NCI-H2227 (cell line): ENCODE measurements at regions not wholly inside any gene's neighbourhood (a gene's known extent, or its start where the extent isn't known, plus 50 kb on each side); places are given as distances from the start of the nearest gene placed in this dataset.

Experiments used
- DNase-seq: peaks from one replicate; lab custom pipeline; 2025; ENCODE audit not compliant: unreplicated experiment; lab: John Stamatoyannopoulos, UW

- DNase-seq: no peak
Observed at GRCh38 chr2:790634-791245, 113.5 kb upstream of the TMEM18 start.

- no peak for DNase-seq
Observed at GRCh38 chr2:790081-790480, 112.9 kb upstream of the TMEM18 start.

GRCh38 chr2:789529-789928 lies 112.3 kb upstream of the TMEM18 start:
- DNase-seq: no peak

- DNase-seq: no peak
Observed at GRCh38 chr2:788227-789032, 111.2 kb upstream of the TMEM18 start.

GRCh38 chr2:784753-785152 lies 107.5 kb upstream of the TMEM18 start:
- DNase-seq: no peak

- DNase-seq: no peak
Observed at GRCh38 chr2:780581-780980, 103.4 kb upstream of the TMEM18 start.

- no peak for DNase-seq
Observed at GRCh38 chr2:780002-780401, 102.8 kb upstream of the TMEM18 start.

GRCh38 chr2:778731-779350 lies 101.6 kb upstream of the TMEM18 start:
- no peak for DNase-seq

- DNase-seq: no peak
Observed at GRCh38 chr2:777546-777945, 100.3 kb upstream of the TMEM18 start.

- DNase-seq: no peak
Observed at GRCh38 chr2:777051-777450, 99.8 kb upstream of the TMEM18 start.

GRCh38 chr2:776487-776886 lies 99.3 kb upstream of the TMEM18 start:
- no peak for DNase-seq

- no peak for DNase-seq
Observed at GRCh38 chr2:776038-776437, 98.8 kb upstream of the TMEM18 start.

- no peak for DNase-seq
Observed at GRCh38 chr2:774436-774835, 97.2 kb upstream of the TMEM18 start.

GRCh38 chr2:773256-774160 lies 96.3 kb upstream of the TMEM18 start:
- no peak for DNase-seq

- no peak for DNase-seq
Observed at GRCh38 chr2:771538-771937, 94.3 kb upstream of the TMEM18 start.

GRCh38 chr2:770776-771175 lies 93.6 kb upstream of the TMEM18 start:
- DNase-seq: no peak

GRCh38 chr2:769771-770170 lies 92.6 kb upstream of the TMEM18 start:
- DNase-seq: no peak

GRCh38 chr2:768451-768850 lies 91.2 kb upstream of the TMEM18 start:
- DNase-seq: no peak

- no peak for DNase-seq
Observed at GRCh38 chr2:767944-768343, 90.7 kb upstream of the TMEM18 start.

- DNase-seq: no peak
Observed at GRCh38 chr2:767440-767839, 90.2 kb upstream of the TMEM18 start.

- DNase-seq: no peak
Observed at GRCh38 chr2:766255-766654, 89.0 kb upstream of the TMEM18 start.
